Neural cell (in vitro differentiated cells): ENCODE measurements at regions not wholly inside any gene's neighbourhood (a gene's known extent, or its start where the extent isn't known, plus 50 kb on each side); places are given as distances from the start of the nearest gene placed in this dataset.

Experiments
- H2AFZ ChIP-seq: fragments of 200-600, 300-800 bp; sonication (generic), shearing (Covaris generic); 2 replicates; pipeline ENCODE4 v1.6.0; 2014; ENCODE audit warnings: low read depth, mild to moderate bottlenecking, antibody characterized with exemption, low read length, moderate library complexity
- H3F3A ChIP-seq: fragments of 200-600 bp; shearing (Covaris generic); 2 replicates; pipeline ENCODE4 v1.6.1; 2016; ENCODE audit warnings: mild to moderate bottlenecking, moderate library complexity, mixed read lengths, antibody characterized with exemption, low read length; ENCODE audit not compliant: insufficient read depth, poor library complexity, severe bottlenecking
- H3K27ac ChIP-seq: fragments of 200-600, 300-800 bp; sonication (generic), shearing (Covaris generic); 2 replicates; pipeline ENCODE4 v1.5.1; 2014; ENCODE audit warnings: mild to moderate bottlenecking, low read length, moderate library complexity
- H3K27me3 ChIP-seq: fragments of 300-800, 200-600 bp; sonication (generic), shearing (Covaris generic); 2 replicates; pipeline ENCODE4 v1.6.0; 2014; ENCODE audit warnings: mild to moderate bottlenecking, low read depth, low read length, moderate library complexity; ENCODE audit not compliant: insufficient read depth
- H3K36me3 ChIP-seq: fragments of 300-800, 200-600 bp; sonication (generic), shearing (Covaris generic); 2 replicates; pipeline ENCODE4 v1.5.1; 2014; ENCODE audit warnings: mild to moderate bottlenecking, antibody characterized with exemption, low read length, moderate library complexity; ENCODE audit not compliant: insufficient read depth
- H3K4me2 ChIP-seq: fragments of 300-800, 200-600 bp; sonication (generic), shearing (Covaris generic); 2 replicates; pipeline ENCODE4 v1.6.0; 2014; ENCODE audit warnings: mild to moderate bottlenecking, low read length
- H3K4me3 ChIP-seq: fragments of 300-800, 200-600 bp; sonication (generic), shearing (Covaris generic); 2 replicates; pipeline ENCODE4 v1.5.1; 2014; ENCODE audit warnings: mild to moderate bottlenecking, low read length, moderate library complexity
- H3K79me2 ChIP-seq: fragments of 200-600 bp; shearing (Covaris generic); replicated peaks from 2 replicates; pipeline ENCODE4 v1.6.0; 2014; ENCODE audit warnings: mild to moderate bottlenecking, low read length, moderate library complexity; ENCODE audit not compliant: insufficient read depth
- H3K9ac ChIP-seq: fragments of 300-800, 200-600 bp; sonication (generic), shearing (Covaris generic); 2 replicates; pipeline ENCODE4 v1.6.1; 2016; ENCODE audit warnings: mild to moderate bottlenecking, low read length, mixed read lengths
- H3K9me2 ChIP-seq: fragments of 200-600 bp; shearing (Covaris generic); 2 replicates; pipeline ENCODE4 v1.6.1; 2016; ENCODE audit warnings: mild to moderate bottlenecking, low read length, mixed read lengths; ENCODE audit not compliant: insufficient read depth
- H3K9me3 ChIP-seq: fragments of 200-600, 300-800 bp; sonication (generic), shearing (Covaris generic); 2 replicates; pipeline ENCODE4 v1.6.1; 2016; ENCODE audit warnings: mild to moderate bottlenecking, mixed run types, low read length, moderate library complexity, mixed read lengths
- H4K20me1 ChIP-seq: fragments of 200-600 bp; shearing (Covaris generic); 2 replicates; pipeline ENCODE4 v1.6.1; 2016; ENCODE audit warnings: mild to moderate bottlenecking, mixed run types; ENCODE audit not compliant: insufficient read depth
- EP300 ChIP-seq: fragments of 450-650 bp; conservative IDR thresholded peaks from 2 replicates; pipeline ENCODE4 v1.6.1; 2014; ENCODE audit warnings: antibody characterized with exemption, mild to moderate bottlenecking, moderate library complexity; ENCODE audit not compliant: poor library complexity, severe bottlenecking
- EZH2 ChIP-seq: fragments of 200-600, 300-800 bp; shearing (Covaris generic), sonication (generic); IDR thresholded peaks from 2 replicates; pipeline ENCODE4 v1.6.1; 2014; ENCODE audit warnings: antibody characterized with exemption, low read length, borderline replicate concordance, mild to moderate bottlenecking; ENCODE audit not compliant: insufficient read depth, poor library complexity, severe bottlenecking
- MXI1 ChIP-seq: fragments of 450-650 bp; conservative IDR thresholded peaks from 2 replicates; pipeline ENCODE4 v1.6.1; 2014; ENCODE audit warnings: antibody characterized with exemption, mild to moderate bottlenecking; ENCODE audit not compliant: poor library complexity, severe bottlenecking
- POLR2AphosphoS5 ChIP-seq: IDR thresholded peaks from 2 replicates; pipeline ENCODE4 v1.6.1; 2012
- RAD21 ChIP-seq: fragments of 450-650 bp; conservative IDR thresholded peaks from 2 replicates; pipeline ENCODE4 v1.6.1; 2014; ENCODE audit warnings: antibody characterized with exemption, mild to moderate bottlenecking, moderate library complexity
- SMC3 ChIP-seq: fragments of 450-650 bp; conservative IDR thresholded peaks from 2 replicates; pipeline ENCODE4 v1.6.1; 2014; ENCODE audit warnings: antibody characterized with exemption, mild to moderate bottlenecking, moderate library complexity; ENCODE audit not compliant: poor library complexity
- TAF1 ChIP-seq: IDR thresholded peaks from 2 replicates; pipeline ENCODE4 v1.6.1; 2012; ENCODE audit warnings: low read depth
- TF ChIP-seq, protein P1 (sequence below): IDR thresholded peaks from 2 replicates; pipeline ENCODE4 v1.6.1; 2012; ENCODE audit warnings: borderline replicate concordance
- TF ChIP-seq, protein P2 (sequence below): fragments of 450-650 bp; IDR thresholded peaks from 2 replicates; pipeline ENCODE4 v1.5.1; 2014; ENCODE audit warnings: antibody characterized with exemption, mild to moderate bottlenecking, moderate library complexity; ENCODE audit not compliant: poor library complexity, severe bottlenecking

DNA sequence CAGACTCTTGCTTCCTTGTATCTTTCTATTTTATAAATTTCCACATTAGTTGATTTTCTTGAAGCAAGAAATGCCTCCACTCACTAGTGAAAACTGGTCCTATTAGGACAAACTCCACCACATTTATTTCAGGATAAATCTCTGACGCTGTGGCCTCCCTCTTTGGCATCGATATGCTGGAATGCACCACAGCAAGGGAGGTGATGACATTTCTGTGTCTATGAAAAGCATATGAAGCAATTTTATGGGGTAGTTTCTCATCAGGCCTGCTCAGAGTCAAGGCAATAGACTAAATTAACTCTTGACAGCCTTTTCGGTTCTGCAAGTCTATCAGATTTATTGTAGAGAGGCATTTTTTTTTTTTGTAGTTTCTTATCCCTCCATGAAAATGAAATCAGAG is 304.4 kb downstream of the ZEB1 start:
- Histone ChIP-seq H3K79me2 (no peaks in the 10 kb centered on the region), H3K27ac (no peak overlapping the region), H3K9me2 (no peaks in the 10 kb centered on the region), H3K27me3 (no peaks in the 10 kb centered on the region), H3F3A (no peaks in the 10 kb centered on the region), H2AFZ (no peak overlapping the region), H3K4me3 (no peak overlapping the region), H3K4me2 (no peak overlapping the region), H3K9me3 (peaks cover 8% of the 10 kb centered on the region), H3K9ac (no peak overlapping the region), H4K20me1 (no peaks in the 10 kb centered on the region), H3K36me3 (no peaks in the 10 kb centered on the region)
- no peak for TF ChIP-seq POLR2AphosphoS5
- no peak for TF ChIP-seq EP300
- no peak for TF ChIP-seq TAF1
- no peak for TF ChIP-seq MXI1

DNA sequence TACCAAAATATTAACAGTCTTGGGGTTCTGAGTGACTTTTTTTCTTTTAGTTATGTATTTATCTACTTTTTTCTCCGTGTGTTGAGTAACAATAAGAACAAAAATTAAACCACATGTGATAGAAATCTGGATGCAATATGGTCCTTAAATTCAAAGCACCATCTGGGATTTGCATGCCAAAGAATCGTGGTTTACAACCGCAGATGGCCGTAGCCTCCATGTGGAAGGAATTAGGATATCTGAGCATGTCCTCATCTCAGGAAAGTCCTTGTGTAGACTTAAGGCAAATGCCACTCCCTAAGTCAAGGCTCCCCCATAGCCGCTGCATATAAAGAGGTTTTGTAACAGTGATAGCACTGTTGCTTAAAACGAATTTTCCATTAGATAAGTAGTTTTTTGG is 304.0 kb downstream of the ZEB1 start:
- Histone ChIP-seq H3K9me2 (no peaks in the 10 kb centered on the region), H3K79me2 (no peaks in the 10 kb centered on the region), H3K4me3 (no peak overlapping the region), H3F3A (no peaks in the 10 kb centered on the region), H3K4me2 (no peak overlapping the region), H3K36me3 (no peaks in the 10 kb centered on the region), H3K9ac (no peak overlapping the region), H3K9me3 (peaks cover 8% of the 10 kb centered on the region), H2AFZ (no peak overlapping the region), H3K27me3 (no peaks in the 10 kb centered on the region), H4K20me1 (no peaks in the 10 kb centered on the region), H3K27ac (no peak overlapping the region)
- TF ChIP-seq MXI1 (no peak), TAF1 (no peak), SMC3 (no peak), EZH2 (no peak), POLR2AphosphoS5 (no peak), RAD21 (no peak), EP300 (no peak)
- TF ChIP-seq, protein P1, sequence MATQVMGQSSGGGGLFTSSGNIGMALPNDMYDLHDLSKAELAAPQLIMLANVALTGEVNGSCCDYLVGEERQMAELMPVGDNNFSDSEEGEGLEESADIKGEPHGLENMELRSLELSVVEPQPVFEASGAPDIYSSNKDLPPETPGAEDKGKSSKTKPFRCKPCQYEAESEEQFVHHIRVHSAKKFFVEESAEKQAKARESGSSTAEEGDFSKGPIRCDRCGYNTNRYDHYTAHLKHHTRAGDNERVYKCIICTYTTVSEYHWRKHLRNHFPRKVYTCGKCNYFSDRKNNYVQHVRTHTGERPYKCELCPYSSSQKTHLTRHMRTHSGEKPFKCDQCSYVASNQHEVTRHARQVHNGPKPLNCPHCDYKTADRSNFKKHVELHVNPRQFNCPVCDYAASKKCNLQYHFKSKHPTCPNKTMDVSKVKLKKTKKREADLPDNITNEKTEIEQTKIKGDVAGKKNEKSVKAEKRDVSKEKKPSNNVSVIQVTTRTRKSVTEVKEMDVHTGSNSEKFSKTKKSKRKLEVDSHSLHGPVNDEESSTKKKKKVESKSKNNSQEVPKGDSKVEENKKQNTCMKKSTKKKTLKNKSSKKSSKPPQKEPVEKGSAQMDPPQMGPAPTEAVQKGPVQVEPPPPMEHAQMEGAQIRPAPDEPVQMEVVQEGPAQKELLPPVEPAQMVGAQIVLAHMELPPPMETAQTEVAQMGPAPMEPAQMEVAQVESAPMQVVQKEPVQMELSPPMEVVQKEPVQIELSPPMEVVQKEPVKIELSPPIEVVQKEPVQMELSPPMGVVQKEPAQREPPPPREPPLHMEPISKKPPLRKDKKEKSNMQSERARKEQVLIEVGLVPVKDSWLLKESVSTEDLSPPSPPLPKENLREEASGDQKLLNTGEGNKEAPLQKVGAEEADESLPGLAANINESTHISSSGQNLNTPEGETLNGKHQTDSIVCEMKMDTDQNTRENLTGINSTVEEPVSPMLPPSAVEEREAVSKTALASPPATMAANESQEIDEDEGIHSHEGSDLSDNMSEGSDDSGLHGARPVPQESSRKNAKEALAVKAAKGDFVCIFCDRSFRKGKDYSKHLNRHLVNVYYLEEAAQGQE: no peak
- TF ChIP-seq, protein P2, sequence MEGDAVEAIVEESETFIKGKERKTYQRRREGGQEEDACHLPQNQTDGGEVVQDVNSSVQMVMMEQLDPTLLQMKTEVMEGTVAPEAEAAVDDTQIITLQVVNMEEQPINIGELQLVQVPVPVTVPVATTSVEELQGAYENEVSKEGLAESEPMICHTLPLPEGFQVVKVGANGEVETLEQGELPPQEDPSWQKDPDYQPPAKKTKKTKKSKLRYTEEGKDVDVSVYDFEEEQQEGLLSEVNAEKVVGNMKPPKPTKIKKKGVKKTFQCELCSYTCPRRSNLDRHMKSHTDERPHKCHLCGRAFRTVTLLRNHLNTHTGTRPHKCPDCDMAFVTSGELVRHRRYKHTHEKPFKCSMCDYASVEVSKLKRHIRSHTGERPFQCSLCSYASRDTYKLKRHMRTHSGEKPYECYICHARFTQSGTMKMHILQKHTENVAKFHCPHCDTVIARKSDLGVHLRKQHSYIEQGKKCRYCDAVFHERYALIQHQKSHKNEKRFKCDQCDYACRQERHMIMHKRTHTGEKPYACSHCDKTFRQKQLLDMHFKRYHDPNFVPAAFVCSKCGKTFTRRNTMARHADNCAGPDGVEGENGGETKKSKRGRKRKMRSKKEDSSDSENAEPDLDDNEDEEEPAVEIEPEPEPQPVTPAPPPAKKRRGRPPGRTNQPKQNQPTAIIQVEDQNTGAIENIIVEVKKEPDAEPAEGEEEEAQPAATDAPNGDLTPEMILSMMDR: no peak

DNA sequence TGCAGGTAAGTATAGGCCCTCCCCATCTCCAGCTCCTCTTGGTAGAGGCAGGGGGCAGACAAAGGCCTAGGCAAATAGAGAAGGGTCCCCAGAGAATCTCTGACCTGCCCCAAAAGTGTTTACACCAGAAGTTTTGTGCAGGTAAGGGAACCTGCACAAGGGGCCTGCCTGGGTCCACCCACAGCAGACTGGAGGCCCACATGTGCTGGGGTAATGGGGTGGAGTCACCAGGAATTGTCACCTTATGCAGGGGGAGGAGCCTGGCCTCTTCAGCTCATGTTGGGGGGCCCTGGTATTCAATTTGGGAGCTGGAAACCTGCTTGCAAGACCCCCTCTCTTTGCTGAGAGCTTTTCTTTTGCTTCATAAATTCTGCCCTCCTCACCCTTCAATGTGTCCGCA is 302.7 kb downstream of the ZEB1 start:
- Histone ChIP-seq H3K79me2 (no peaks in the 10 kb centered on the region), H3K9ac (no peak overlapping the region), H3K9me2 (no peaks in the 10 kb centered on the region), H3K36me3 (no peaks in the 10 kb centered on the region), H2AFZ (no peak overlapping the region), H3K27me3 (no peaks in the 10 kb centered on the region), H3K27ac (no peak overlapping the region), H3K9me3 (peaks cover 8% of the 10 kb centered on the region), H3K4me3 (no peak overlapping the region), H4K20me1 (no peaks in the 10 kb centered on the region), H3K4me2 (no peak overlapping the region), H3F3A (no peaks in the 10 kb centered on the region)
- no peak for TF ChIP-seq RAD21
- TF ChIP-seq POLR2AphosphoS5: no peak
- TF ChIP-seq, protein P2: no peak
- no peak for TF ChIP-seq TAF1
- no peak for TF ChIP-seq SMC3
